HG03139 (cell line): ENCODE measurements at regions not wholly inside any gene's neighbourhood (a gene's known extent, or its start where the extent isn't known, plus 50 kb on each side); places are given as distances from the start of the nearest gene placed in this dataset.
"Not testable (repeated sequence)": the region's sequence is repeated elsewhere in the genome, so short reads cannot be mapped to it uniquely, and the experiment has no call there.

Source experiments
- ATAC-seq: cut with Tn5 transposase; IDR thresholded peaks from one replicate; pipeline ENCODE4 v1.9.1; 2021; ENCODE audit not compliant: unreplicated experiment

DNA sequence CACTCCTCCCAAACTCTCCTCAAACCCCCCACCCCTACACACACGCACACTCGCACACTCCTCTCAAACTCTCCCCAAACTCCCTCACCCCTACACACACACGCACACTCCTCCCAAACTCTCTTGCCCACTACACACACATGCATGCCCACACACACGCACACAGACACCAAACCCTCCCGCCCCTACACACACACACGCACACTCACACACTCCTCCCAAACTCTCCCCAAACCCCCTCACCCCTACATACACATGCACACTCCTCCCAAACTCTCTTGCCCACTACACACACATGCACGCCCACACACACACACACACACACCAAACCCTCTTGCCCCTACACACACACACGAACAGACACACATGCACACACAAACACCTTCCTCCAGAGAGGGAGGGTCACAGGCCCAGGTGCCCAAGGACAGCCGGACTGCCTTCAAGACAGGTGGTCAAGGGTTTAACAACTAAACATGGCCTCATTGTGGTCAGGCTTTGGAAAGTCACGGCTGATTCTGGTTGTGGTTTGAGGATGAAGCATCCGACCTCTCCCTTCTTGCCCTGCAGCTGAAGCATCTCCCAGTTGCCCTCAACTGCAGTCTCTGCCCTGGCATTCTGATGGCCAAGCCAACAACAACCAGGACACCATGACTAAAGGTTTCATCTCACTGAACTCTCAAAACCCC is 72.3 kb upstream of the SNTG2 start:
- no peak for ATAC-seq

DNA sequence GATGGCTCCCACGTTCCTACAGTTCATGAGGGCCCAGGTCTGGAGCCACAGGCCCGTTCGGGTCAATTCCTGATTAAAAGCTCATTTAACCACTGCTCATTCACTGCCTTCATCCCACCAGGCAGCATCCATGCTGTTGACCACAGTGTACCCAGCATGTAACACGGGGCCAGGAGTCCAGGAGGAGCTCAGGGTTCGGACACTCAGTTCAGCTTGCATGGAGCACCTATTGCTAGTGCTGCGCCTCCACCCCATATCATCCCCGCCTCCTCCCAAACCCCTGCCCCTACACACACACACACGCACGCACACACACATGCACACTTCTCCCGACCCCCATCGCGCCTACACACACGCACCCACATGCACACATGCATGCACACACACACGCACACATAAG is 72.9 kb upstream of the SNTG2 start:
- no peak for ATAC-seq

DNA sequence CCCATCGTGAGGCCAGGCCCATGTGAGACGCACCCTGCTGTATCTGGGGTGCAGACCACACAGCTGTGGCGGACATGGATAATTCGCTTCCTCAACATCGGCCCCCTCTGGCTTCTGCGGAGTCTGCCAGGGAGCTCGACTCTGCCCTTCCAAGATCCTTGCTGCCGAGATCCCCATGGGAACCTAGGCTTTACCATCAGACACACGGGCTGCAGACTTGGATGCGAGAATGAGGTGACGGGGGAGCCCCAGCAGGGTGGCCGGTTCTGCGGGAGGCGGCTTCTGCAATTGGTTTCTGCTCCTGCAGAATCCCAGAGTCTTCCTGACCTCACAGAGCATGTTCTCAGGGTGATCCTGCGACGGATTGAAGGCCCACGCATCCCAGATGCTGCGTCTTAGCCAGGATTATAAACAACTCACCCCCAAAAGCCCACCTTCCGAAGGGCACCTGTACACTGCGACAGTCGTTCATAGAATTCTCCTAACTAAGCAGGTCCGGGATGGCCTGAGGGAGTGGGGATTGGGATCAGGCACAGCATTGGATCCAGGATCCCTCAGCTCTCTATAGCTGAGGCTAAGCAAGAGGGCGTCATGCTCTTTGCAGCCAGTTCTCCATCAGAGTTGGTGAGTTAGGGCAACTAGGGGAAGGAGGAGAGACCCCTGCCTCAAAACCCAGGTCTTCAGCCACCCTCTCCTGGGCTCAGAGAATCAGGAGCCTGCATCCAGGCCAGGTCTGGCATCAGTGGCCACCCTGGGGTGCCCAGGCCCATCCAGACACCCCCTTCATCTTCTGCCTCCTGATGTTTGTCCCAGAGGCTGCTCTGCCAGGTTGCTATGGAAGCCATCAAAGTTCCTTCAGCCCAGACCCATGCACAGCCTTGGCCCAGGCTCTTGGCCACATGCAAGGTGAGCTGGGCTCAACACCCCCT is 74.7 kb upstream of the SNTG2 start:
- no peak for ATAC-seq

DNA sequence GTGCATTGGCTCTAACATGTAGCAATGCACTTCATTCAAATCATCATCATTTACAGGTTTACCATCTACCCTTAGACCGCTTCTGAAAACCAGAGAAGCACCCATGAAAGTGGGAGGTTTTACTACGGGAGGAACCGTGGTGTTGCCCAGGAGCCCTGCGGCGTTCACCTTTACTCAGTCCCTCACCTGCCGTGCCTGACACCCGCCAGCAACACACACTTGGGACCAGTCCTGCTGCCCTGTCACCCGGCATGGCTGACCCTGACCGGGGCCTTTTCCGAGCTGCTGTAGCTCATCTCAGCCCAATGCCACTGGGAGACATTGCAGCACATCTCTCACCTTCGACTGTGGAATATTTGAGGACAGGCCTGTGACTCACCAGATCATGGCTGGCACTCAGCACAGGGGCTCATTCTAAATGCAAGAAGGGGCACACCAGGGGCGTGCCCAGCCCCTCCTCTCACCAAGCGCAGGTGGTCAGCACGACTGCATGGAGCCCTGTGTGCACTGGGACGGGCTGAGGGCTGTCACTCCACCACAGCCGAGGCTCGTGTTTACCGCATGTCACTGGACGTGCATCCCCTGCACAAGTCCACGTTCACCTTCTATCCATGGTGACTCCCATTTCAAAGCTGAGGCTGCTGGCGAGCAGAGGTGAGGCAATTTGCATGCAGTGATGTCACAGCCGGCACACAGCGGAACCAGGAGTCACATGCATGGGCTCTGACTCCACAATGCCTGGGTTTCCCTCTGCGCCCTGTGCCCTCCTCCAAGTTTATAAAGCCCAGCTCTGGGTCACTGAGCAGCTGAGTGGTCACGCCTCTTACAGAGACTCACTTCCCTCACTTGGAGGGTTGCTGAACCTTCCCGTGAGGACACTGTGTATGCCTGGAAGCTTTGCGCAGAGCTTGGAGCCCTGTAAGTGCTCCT is 76.7 kb upstream of the SNTG2 start:
- ATAC-seq: no peak

DNA sequence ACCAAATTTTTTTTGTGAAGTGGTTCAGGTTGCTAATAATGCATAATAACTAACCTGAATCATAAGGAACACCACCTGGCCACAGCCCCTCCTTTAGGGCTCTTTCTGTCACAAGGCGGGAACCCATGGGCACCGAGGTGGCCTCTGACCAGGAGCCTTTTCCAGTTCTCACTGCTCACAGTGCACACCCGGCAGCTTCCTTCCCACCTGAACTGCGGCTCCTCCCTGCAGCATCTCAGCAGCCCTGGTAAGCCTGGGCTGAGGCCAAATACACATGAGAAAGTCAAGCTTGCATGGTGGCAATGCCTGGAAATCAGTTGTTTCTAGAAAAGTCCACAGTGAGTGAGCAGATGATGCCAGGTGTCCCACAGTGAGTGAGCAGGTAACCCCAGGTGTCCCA is 77.6 kb upstream of the SNTG2 start:
- ATAC-seq: no peak

DNA sequence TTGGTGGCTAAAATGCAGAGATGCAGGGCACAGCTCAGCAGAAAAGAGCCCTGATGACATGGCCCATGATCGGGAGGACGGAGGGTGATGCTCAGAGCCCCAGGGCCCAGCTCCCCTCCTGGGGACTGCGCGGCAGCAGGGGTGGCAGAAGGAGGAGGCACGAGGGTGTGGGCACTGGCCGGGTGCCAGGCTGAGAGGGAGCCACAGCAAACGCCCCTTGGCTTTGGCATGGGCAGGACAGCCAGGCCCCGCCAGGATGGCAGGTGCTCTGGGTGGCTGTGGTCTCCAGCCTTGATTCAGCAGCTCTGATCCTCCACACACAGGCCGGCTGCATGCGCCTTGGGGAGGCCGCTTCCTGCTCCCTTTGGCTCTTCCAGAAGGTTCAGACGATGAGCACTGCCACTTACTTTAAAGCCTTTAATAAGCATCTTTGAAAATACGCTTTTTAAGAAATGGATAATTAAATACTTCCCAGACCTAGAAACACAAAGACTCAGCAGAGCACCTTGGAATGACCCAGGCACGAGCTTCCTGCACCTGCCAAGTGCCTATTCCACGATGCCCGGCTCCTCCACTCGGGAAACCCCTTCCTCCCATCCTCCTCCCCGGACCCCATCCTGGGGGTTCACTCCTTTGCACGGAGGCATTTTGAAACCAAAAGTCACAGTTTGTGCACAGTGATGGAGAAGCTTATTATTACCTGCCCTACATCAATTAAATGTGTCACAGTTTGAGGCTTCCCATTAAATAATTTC is 78.5 kb upstream of the SNTG2 start:
- ATAC-seq: no peak

DNA sequence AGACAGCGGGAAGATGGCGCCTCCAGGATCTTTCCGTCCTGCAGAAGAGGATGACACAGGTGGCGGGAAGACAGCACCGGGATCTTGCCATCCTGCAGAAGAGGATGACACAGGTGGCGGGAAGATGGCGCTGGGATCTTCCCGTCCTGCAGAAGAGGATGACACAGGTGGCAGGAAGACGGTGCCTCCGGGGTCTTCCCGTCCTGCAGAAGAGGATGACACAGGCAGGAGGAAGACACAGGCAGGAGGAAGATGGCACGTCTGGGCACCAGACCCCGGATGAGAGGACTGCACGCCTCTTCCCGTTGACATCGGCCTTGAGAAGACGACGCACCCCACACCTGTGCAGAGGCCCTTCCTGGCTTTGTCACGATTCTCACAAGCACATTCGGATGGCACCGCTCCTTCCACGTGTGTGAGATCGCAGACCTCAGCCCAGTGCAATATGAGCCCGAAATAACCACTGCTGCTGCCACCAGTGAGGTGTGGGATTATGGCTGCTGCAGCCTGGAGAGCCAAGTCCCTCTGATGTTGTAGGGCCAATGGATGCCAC is 79.4 kb upstream of the SNTG2 start:
- ATAC-seq: no peak

DNA sequence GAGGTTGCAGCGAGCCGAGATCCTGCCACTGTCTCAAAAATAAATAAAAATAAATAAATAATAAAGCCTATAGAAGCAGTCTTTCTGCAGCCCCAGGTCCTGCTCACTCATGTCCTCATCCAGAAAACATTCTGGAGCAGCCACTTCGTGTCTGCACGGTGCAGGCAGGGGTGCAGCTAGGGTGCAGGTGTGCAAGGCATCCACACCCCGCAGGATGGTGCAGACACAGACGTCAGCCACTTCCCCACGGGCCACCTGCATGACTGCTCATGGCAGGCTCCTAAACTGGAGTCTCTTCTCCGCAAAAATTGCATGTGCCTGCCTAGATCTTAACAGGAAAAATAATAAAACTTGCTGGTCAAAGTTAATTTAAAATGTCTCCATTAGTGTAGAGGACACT is 80.2 kb upstream of the SNTG2 start:
- ATAC-seq: no peak

DNA sequence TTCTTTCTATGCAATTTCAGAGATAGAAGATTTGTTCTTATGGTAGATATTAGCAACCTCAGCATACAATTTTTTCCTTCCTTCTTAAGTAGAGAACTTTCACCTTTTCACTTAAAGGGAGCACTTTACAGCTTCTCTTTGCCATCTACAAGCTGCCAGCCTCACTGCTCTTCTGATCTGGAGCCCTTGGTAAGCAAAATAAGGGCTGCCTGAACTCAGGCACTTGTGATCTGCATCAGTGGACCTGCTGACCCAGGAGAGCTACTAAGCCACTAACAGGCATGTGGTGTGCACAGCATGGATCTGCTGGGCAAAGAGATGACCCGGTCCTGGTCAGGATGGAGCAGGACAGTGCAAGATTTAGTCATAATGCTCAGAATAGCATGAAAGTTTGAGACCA is 80.8 kb upstream of the SNTG2 start:
- no peak for ATAC-seq

DNA sequence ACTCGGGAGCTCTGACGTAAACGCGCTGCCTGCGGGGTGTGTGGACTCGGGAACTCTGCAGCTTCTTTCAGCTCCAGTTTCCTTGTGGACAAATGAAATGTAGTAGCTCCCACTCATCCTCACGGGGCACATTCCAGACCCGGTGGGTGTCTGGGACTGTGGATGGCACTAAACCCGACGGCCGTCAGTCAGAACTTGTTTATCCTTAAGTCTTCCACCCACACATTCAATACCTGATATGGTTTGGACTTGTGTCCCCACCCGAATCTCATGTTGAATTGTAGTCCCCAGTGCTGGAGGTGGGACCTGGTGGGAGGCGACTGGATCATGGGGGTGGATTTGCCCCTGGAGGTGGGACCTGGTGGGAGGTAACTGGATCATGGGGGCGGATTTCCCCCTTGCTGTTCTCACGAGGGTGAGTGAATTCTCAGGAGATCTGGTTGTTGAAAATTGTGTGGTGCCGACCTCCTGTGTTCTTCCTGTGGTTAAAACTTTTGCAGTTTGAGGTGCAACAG is 81.2 kb upstream of the SNTG2 start:
- ATAC-seq: no peak

DNA sequence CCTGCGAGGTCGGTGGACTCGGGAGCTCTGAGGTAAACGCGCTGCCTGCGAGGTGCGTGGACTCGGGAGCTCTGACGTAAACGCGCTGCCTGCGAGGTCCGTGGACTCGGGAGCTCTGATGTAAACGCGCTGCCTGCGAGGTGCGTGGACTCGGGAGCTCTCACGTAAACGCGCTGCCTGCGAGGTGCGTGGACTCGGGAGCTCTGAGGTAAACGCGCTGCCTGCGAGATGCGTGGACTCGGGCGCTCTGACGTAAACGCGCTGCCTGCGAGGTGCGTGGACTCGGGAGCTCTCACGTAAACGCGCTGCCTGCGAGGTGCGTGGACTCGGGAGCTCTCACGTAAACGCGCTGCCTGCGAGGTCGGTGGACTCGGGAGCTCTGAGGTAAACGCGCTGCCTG is 81.8 kb upstream of the SNTG2 start:
- ATAC-seq: not testable (repeated sequence)

DNA sequence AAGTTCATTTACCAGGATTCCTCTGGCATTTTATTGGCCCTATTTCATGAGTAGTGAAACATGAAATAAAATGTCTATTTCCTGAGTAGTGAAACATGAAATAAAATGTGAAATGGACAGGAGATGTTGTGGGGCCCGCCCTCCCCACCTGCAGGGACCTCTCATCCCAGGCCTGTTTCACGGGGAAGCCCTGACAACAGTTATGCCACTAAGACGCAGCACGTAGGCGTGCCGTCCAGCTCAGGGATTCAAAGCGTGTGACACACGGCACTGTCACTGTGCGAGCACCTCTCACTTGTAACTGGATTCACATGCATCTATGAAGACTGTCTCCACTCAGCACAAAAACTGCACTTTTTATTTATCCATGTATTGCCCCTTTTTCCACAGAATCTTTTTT is 83.4 kb upstream of the SNTG2 start:
- no peak for ATAC-seq

DNA sequence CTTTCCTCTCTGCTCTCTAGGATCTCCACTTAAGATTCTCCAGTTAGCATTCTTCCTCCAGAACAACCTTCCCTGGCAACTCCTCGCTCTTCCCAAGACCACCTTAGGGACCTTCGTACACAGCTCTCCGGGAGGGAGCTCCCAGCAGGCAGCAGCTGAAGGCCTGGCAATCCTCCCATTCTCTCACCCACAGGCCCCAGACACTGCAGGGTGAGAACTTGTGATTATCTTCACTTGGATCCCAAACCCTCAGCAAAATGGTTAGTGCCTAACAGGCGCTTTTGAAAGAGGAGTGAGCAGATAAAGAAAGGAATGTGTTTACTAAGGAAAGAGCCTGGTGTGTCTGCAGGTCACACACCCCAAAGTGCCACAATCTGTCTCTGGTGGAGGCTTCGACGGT is 83.8 kb upstream of the SNTG2 start:
- ATAC-seq: no peak

DNA sequence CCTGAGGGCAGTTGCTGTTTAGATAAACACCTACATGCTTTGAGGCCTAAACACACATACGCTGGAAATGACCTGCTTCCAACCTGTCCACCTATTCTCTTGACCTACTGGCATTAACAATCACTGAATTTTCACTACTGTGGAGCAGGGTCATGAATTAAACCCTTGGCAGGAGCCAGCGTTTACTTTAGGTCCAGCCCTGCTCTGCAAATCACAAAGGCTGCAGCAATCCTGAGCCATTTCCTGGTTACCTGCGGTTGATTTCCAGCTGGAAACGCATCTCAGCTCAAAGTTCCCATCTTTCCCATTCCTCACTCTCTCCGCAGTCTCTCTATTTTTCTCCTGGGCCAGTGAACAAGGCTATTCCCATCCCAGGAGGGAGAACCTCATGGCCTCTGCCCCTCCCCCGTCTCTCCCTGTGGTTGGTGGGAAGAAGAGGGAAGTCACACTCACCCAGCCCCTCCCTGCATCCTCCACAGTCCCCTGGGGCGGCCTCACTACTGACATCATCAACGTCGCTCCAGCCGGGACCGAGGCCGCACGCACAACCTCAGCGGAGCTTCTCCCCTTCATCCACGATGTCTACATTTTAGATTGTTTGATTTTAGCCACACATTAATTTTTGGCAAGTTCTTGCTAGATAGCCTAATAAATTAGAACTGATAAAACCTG is 84.5 kb upstream of the SNTG2 start:
- ATAC-seq: no peak

DNA sequence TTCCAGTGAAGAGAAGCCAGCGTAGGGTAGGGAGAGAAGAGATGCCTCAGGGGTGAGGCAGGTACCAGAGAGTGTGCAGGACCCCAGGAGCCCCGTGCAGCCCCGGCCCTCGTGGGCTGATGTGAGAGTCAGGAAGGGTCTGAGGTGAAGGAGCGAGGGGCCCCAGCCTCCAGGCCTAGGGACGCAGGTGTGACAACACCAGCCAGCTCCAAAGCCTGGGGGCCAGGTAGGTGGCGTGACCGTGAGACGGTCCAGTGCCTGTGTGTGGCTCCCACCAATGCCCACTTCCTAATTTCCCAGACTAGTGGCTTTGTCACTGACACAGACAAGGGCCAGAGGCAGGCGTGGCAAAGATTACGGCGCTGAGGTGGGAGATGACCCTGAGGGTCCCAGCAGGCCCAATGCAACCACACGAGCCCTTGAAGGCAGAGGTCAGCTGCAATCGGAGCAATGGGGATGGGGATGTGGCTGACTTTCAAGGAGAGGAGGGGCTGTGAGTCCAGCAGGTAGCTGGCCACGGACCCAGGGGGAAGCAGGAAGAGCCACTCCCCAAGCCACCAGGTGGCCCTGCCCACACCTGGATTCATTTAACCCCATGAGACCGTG is 86.0 kb upstream of the SNTG2 start:
- no peak for ATAC-seq

DNA sequence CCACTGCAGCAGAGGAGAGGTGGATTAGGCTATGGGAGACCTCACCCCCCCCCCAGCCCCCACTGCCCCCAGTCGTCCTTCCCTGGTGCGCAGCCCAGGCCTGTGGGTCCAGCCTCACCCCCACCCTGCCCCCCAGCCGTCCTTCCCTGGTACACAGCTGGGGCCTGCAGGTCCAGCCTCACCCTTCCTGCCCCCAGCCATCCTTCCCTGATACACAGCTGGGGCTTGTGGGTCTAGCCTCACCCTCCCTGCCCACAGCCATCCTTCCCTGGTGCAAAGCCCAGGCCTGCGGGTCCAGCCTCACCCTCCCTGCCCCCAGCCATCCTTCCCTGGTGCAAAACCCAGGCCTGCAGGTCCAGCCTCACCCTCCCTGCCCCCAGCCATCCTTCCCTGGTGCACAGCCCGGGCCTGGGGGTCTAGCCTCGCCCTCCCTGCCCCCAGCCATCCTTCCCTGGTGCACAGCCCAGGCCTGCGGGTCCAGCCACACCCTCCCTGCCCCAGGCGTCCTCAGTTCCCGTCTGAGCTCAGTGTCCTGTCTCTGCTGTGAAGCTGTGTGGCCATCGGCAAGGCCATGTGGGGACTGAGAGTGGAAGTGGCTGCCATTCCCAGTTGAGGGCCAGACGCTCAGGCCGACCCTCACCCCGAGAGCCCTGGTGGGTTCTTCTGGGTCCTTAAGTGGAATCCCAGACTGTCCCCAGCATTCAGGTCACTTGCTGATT is 86.8 kb upstream of the SNTG2 start:
- ATAC-seq: no peak

DNA sequence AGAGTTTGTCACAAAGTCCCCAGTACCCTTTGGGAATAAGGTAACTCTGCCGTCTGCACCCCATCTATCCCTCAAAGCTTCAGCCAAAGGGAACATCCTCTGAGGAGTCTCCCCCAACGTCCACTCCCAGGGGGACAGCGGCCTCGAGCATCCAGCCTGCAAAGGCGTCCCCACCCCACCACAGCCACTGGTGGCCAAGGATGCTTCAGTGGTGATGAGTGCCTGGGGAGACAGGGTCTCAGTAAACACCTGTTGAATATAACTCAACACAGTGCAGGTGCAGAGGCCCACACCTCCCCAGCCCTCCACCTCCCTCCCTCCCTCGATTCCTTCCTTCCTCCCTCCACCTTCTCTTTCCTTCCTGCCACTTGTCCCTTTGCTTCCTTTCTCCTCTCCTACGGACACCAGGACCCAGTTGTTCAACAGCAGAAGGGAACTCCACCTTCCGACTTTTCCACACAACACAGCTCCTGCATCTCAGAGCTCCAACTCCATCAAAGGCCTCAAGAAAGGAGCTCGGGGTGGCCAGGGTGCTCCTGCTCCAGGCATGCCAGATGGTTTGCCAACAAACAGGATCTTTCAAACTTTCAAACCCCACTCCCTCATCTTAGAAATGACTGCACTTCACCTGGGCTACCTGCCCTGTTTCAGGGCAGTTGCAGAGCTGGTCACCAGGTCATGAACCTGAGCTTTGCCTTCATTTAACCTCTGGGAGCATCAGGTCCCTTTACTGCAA is 87.8 kb upstream of the SNTG2 start:
- no peak for ATAC-seq

DNA sequence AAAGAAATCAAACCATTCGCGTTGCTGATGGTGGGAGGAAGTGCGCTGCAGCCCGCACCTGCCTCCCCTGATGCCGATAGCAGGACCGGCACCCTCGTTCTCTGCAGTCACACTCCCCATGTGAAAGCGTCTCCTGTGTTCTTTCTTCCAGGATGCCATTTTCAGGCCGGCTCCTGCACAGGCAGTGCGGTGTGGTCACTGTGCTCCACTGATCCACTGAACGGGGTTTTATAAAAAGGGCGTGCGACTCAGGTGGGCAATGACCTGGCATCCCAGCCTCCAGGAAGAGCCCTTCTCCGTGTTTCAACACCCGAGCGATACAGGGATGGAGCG is 88.3 kb upstream of the SNTG2 start:
- no peak for ATAC-seq
